ENCODE measurements at regions not wholly inside any gene's neighbourhood (a gene's known extent, or its start where the extent isn't known, plus 50 kb on each side); places are given as distances from the start of the nearest gene placed in this dataset.
"Not testable (repeated sequence)": the region's sequence is repeated elsewhere in the genome, so short reads cannot be mapped to it uniquely, and the experiment has no call there.

- intact Hi-C loops (cut with DNase I): no loop called here
- DNase-seq (ENCODE audit: low spot score): no peak
These were observed 120.7 kb downstream of the CTAGE1 start for GRCh38 chr18:22297008-22297407.

GRCh38 chr18:22296304-22296703, 121.4 kb downstream of the CTAGE1 start:
- intact Hi-C loops (cut with DNase I): no loop called here

GRCh38 chr18:22293417-22293816, 124.0 kb downstream of the GATA6 start:
- intact Hi-C loops (cut with DNase I): no loop called here
- no peak for DNase-seq (ENCODE audit: low spot score)

More at GRCh38 chr18:22296304-22296703, 121.4 kb downstream of the CTAGE1 start:
- no peak for DNase-seq (ENCODE audit: low spot score)

GRCh38 chr18:22290004-22290403, 120.6 kb downstream of the GATA6 start:
- intact Hi-C loops (cut with DNase I): no loop called here
- DNase-seq (ENCODE audit: low spot score): no peak

- DNase-seq (ENCODE audit: low spot score): no peak
- intact Hi-C loops (cut with DNase I): loop anchor here in 1 of 2 donors (2.0 kb wide), 1 partner anchor 22 kb away; no protein-coding TSS in a partner anchor
These were observed 117.2 kb downstream of the GATA6 start for GRCh38 chr18:22286585-22286984.

GRCh38 chr18:22285361-22286140, 116.2 kb downstream of the GATA6 start:
- no peak for DNase-seq (ENCODE audit: low spot score)
- intact Hi-C loops (cut with DNase I): loop anchor here in 1 of 2 donors (2.0 kb wide), 1 partner anchor 23 kb away; no protein-coding TSS in a partner anchor

- DNase-seq (ENCODE audit: low spot score): no peak
- intact Hi-C loops (cut with DNase I): no loop called here
These were observed 115.4 kb downstream of the GATA6 start for GRCh38 chr18:22284581-22285360.

GRCh38 chr18:22283855-22284254, 114.5 kb downstream of the GATA6 start:
- DNase-seq (ENCODE audit: low spot score); intact Hi-C loops (cut with DNase I): not testable (repeated sequence)

- no peak for DNase-seq (ENCODE audit: low spot score)
- intact Hi-C loops (cut with DNase I): no loop called here
These were observed 114.0 kb downstream of the GATA6 start for GRCh38 chr18:22283397-22283796.

- intact Hi-C loops (cut with DNase I): no loop called here
- DNase-seq (ENCODE audit: low spot score): no peak
These were observed 113.7 kb downstream of the GATA6 start for GRCh38 chr18:22283116-22283395.

- intact Hi-C loops (cut with DNase I): no loop called here
- DNase-seq (ENCODE audit: low spot score): no peak
These were observed 113.1 kb downstream of the GATA6 start for GRCh38 chr18:22282311-22283115.

- DNase-seq (ENCODE audit: low spot score): no peak
- intact Hi-C loops (cut with DNase I): no loop called here
These were observed 111.0 kb downstream of the GATA6 start for GRCh38 chr18:22280453-22280750.

- intact Hi-C loops (cut with DNase I): no loop called here
- DNase-seq (ENCODE audit: low spot score): no peak
These were observed 110.5 kb downstream of the GATA6 start for GRCh38 chr18:22279741-22280452.

GRCh38 chr18:22278798-22279197, 109.4 kb downstream of the GATA6 start:
- DNase-seq (ENCODE audit: low spot score): no peak
- intact Hi-C loops (cut with DNase I): no loop called here

GRCh38 chr18:22277758-22278157, 108.4 kb downstream of the GATA6 start:
- DNase-seq (ENCODE audit: low spot score): no peak
- intact Hi-C loops (cut with DNase I): no loop called here

GRCh38 chr18:22276334-22276713, 106.9 kb downstream of the GATA6 start:
- no peak for DNase-seq (ENCODE audit: low spot score)
- intact Hi-C loops (cut with DNase I): no loop called here

GRCh38 chr18:22275706-22276333, 106.4 kb downstream of the GATA6 start:
- intact Hi-C loops (cut with DNase I): no loop called here
- no peak for DNase-seq (ENCODE audit: low spot score)

- intact Hi-C loops (cut with DNase I): no loop called here
- no peak for DNase-seq (ENCODE audit: low spot score)
These were observed 104.0 kb downstream of the GATA6 start for GRCh38 chr18:22273101-22274039.
